ENCODE measurements at regions not wholly inside any gene's neighbourhood (a gene's known extent, or its start where the extent isn't known, plus 50 kb on each side); places are given as distances from the start of the nearest gene placed in this dataset.

DNA sequence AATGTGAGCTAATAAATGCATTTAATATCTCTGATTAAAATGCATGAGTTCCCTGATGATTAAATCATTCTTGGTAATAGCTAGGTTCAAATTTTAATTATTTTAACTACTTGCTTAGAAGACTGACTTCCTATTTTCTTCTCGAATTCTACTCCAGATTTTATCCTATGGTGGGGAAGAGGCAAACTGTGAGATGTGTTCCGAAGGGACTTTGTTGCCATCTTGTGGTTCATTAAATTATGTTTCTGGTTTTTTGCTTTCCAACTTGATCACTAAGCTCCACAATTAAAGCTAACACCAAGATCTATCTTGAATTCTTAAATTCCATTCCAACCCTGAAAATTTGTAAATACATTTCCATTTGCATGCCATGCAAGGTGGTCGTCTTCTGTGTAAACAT, 538.4 kb upstream of the PCDH20 start:
- intact Hi-C loops (cut with DNase I) = no loop called here
- H3K36me3 ChIP-seq = no peaks in the 10 kb centered on the region
- H3K27ac ChIP-seq = no peak overlapping the region
- TF ChIP-seq, protein P1, sequence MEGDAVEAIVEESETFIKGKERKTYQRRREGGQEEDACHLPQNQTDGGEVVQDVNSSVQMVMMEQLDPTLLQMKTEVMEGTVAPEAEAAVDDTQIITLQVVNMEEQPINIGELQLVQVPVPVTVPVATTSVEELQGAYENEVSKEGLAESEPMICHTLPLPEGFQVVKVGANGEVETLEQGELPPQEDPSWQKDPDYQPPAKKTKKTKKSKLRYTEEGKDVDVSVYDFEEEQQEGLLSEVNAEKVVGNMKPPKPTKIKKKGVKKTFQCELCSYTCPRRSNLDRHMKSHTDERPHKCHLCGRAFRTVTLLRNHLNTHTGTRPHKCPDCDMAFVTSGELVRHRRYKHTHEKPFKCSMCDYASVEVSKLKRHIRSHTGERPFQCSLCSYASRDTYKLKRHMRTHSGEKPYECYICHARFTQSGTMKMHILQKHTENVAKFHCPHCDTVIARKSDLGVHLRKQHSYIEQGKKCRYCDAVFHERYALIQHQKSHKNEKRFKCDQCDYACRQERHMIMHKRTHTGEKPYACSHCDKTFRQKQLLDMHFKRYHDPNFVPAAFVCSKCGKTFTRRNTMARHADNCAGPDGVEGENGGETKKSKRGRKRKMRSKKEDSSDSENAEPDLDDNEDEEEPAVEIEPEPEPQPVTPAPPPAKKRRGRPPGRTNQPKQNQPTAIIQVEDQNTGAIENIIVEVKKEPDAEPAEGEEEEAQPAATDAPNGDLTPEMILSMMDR (IDR thresholded peaks at IDR 0.05) = no peak
- H3K9me3 ChIP-seq = no peaks in the 10 kb centered on the region
- H3K4me1 ChIP-seq = no peaks in the 10 kb centered on the region
- no peak for DNase-seq
- no peaks in the 10 kb centered on the region for H3K27me3 ChIP-seq (ENCODE audit: low read depth)
- no peak for ATAC-seq
- H3K4me3 ChIP-seq = no peak overlapping the region

GRCh38 chr13:61950828-61951227, 535.2 kb upstream of the PCDH20 start:
- Histone ChIP-seq H3K4me1 (no peaks in the 10 kb centered on the region), H3K27ac (no peak overlapping the region), H3K4me3 (no peak overlapping the region), H3K27me3 (ENCODE audit: low read depth) (no peaks in the 10 kb centered on the region), H3K9me3 (no peaks in the 10 kb centered on the region), H3K36me3 (no peaks in the 10 kb centered on the region)
- intact Hi-C loops (cut with DNase I) = no loop called here
- TF ChIP-seq, protein P1 (IDR thresholded peaks at IDR 0.05) = no peak
- ATAC-seq = no peak
- DNase-seq = no peak

GRCh38 chr13:61944329-61944929, 528.8 kb upstream of the PCDH20 start:
- Histone ChIP-seq H3K27ac (no peak overlapping the region), H3K4me3 (no peak overlapping the region), H3K36me3 (no peaks in the 10 kb centered on the region), H3K27me3 (ENCODE audit: low read depth) (no peaks in the 10 kb centered on the region), H3K9me3 (no peaks in the 10 kb centered on the region), H3K4me1 (no peaks in the 10 kb centered on the region)
- no peak for DNase-seq
- no peak for ATAC-seq
- intact Hi-C loops (cut with DNase I) = no loop called here
- TF ChIP-seq, protein P1 (IDR thresholded peaks at IDR 0.05) = no peak

DNA sequence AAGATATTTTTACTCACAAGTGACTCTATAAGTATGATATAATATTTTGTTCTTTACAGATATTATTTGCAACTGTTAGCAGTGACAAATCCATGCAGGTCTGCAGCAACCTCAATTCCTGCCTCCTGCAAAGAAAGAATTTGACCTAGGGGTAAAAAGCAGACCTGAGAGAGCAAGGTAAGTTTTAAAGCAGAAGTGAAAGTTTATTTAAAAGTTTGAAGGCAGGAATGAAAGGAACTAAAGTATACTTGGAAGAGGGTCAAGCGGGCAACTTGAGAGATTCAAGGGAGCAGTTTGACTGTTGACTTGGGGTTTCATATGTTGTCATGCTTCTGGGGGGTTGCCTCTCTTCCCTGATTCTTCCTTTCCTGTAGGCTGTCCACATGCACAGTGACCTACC, 520.1 kb upstream of the PCDH20 start:
- H3K36me3 ChIP-seq = no peaks in the 10 kb centered on the region
- H3K27ac ChIP-seq = no peak overlapping the region
- intact Hi-C loops (cut with DNase I) = no loop called here
- no peak for ATAC-seq
- TF ChIP-seq, protein P1 (IDR thresholded peaks at IDR 0.05) = no peak
- no peaks in the 10 kb centered on the region for H3K4me1 ChIP-seq
- no peak overlapping the region for H3K4me3 ChIP-seq
- no peaks in the 10 kb centered on the region for H3K27me3 ChIP-seq (ENCODE audit: low read depth)
- no peak for DNase-seq
- H3K9me3 ChIP-seq = no peaks in the 10 kb centered on the region

DNA sequence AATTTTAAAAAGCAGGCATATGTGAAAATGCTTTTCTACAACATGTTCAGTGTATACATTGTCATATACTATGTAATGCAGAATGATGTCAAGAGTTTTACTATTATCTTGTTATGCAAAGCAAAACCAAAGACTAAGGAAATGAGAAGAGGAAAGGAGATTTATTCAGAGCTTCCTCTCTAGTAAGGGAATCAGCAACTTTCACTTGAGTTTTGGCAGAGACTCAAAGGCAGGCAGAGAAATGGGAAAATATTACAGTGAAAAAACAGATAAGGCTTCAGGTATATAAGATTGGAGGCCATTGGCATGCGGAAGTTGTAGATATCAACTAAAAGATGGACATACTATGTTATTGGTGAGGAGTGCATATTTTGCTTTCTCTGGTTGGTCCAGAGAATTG, 512.0 kb upstream of the PCDH20 start:
- intact Hi-C loops (cut with DNase I) = no loop called here
- Histone ChIP-seq H3K27ac (no peak overlapping the region), H3K36me3 (no peaks in the 10 kb centered on the region), H3K4me1 (no peaks in the 10 kb centered on the region), H3K9me3 (peaks cover 10% of the 10 kb centered on the region), H3K4me3 (no peak overlapping the region), H3K27me3 (ENCODE audit: low read depth) (no peaks in the 10 kb centered on the region)
- TF ChIP-seq, protein P1 (IDR thresholded peaks at IDR 0.05) = no peak
- no peak for ATAC-seq
- no peak for DNase-seq

GRCh38 chr13:61918841-61919240, 503.2 kb upstream of the PCDH20 start:
- H3K4me1 ChIP-seq = no peaks in the 10 kb centered on the region
- no peak for ATAC-seq
- H3K27me3 ChIP-seq (ENCODE audit: low read depth) = no peaks in the 10 kb centered on the region
- no peak overlapping the region for H3K27ac ChIP-seq
- no peaks in the 10 kb centered on the region for H3K36me3 ChIP-seq
- H3K4me3 ChIP-seq = no peak overlapping the region
- intact Hi-C loops (cut with DNase I) = no loop called here
- peaks cover 9% of the 10 kb centered on the region for H3K9me3 ChIP-seq
- DNase-seq = no peak
- TF ChIP-seq, protein P1 (IDR thresholded peaks at IDR 0.05) = no peak

Data from lower lobe of right lung (tissue), 2 donors.